Muscle layer of colon (tissue), 2 donors: ENCODE measurements at regions not wholly inside any gene's neighbourhood (a gene's known extent, or its start where the extent isn't known, plus 50 kb on each side); places are given as distances from the start of the nearest gene placed in this dataset.

ENCODE experiments used
- H3K27ac ChIP-seq: one replicate; pipeline ENCODE4 v1.7.0; 2013; ENCODE audit warnings: low read depth, mild to moderate bottlenecking, low read length, moderate library complexity
- H3K27me3 ChIP-seq, 2 donors: one replicate each; pipeline ENCODE4 v1.7.0; 2013; ENCODE audit warnings: low read length in 2 of 2, mild to moderate bottlenecking in 2 of 2; ENCODE audit not compliant: insufficient read depth in 2 of 2, control insufficient read depth in 1 of 2
- H3K36me3 ChIP-seq: one replicate; pipeline ENCODE4 v1.7.0; 2013; ENCODE audit warnings: mild to moderate bottlenecking, low read length; ENCODE audit not compliant: insufficient read depth
- H3K4me1 ChIP-seq: one replicate; pipeline ENCODE4 v1.7.0; 2013; ENCODE audit warnings: mild to moderate bottlenecking, low read length; ENCODE audit not compliant: insufficient read depth
- H3K4me3 ChIP-seq, 2 donors: one replicate each; pipeline ENCODE4 v1.7.0; 2013; ENCODE audit warnings: low read length in 2 of 2, low read depth in 1 of 2, mild to moderate bottlenecking in 1 of 2, moderate library complexity in 1 of 2
- H3K9ac ChIP-seq: one replicate; pipeline ENCODE4 v1.7.0; 2013; ENCODE audit warnings: low read length
- H3K9me3 ChIP-seq: one replicate; pipeline ENCODE4 v1.7.0; 2013; ENCODE audit warnings: mild to moderate bottlenecking, low read length
- donor health status: abdominal sarcoma.
- donor health status: Adenocarcinoma of cecum.

- Histone ChIP-seq H3K27me3 (peaks cover 0 to 34% of the 10 kb centered on the region in 2 donors), H3K27ac (no peak overlapping the region), H3K4me3 (no peak overlapping the region), H3K4me1 (no peaks in the 10 kb centered on the region), H3K36me3 (no peaks in the 10 kb centered on the region), H3K9ac (no peak overlapping the region), H3K9me3 (no peaks in the 10 kb centered on the region)
These were observed 62.9 kb upstream of the ADRA2C start for GRCh38 chr4:3703343-3703676.

- Histone ChIP-seq H3K27me3 (peaks cover 0 to 34% of the 10 kb centered on the region in 2 donors), H3K9me3 (no peaks in the 10 kb centered on the region), H3K4me1 (no peaks in the 10 kb centered on the region), H3K27ac (no peak overlapping the region), H3K36me3 (no peaks in the 10 kb centered on the region), H3K9ac (no peak overlapping the region), H3K4me3 (no peak overlapping the region)
These were observed 63.5 kb upstream of the ADRA2C start for GRCh38 chr4:3702561-3703221.

GRCh38 chr4:3701736-3702560, 64.2 kb upstream of the ADRA2C start:
- no peak overlapping the region for H3K9ac ChIP-seq
- no peak overlapping the region for H3K27ac ChIP-seq
- H3K36me3 ChIP-seq: no peaks in the 10 kb centered on the region
- H3K9me3 ChIP-seq: no peaks in the 10 kb centered on the region
- peaks cover 0 to 28% of the 10 kb centered on the region in 2 donors for H3K27me3 ChIP-seq
- H3K4me1 ChIP-seq: no peaks in the 10 kb centered on the region
- H3K4me3 ChIP-seq: no peak overlapping the region

GRCh38 chr4:3701271-3701734, 64.9 kb upstream of the ADRA2C start:
- peaks cover 0 to 28% of the 10 kb centered on the region in 2 donors for H3K27me3 ChIP-seq
- H3K36me3 ChIP-seq: no peaks in the 10 kb centered on the region
- H3K9ac ChIP-seq: no peak overlapping the region
- H3K4me3 ChIP-seq: no peak overlapping the region
- no peak overlapping the region for H3K27ac ChIP-seq
- no peaks in the 10 kb centered on the region for H3K9me3 ChIP-seq
- no peaks in the 10 kb centered on the region for H3K4me1 ChIP-seq

GRCh38 chr4:3700736-3701135, 65.4 kb upstream of the ADRA2C start:
- Histone ChIP-seq H3K27ac (no peak overlapping the region), H3K36me3 (no peaks in the 10 kb centered on the region), H3K4me3 (no peak overlapping the region), H3K9me3 (no peaks in the 10 kb centered on the region), H3K27me3 (peaks cover 0 to 28% of the 10 kb centered on the region in 2 donors), H3K9ac (no peak overlapping the region), H3K4me1 (no peaks in the 10 kb centered on the region)

- no peaks in the 10 kb centered on the region for H3K36me3 ChIP-seq
- H3K27ac ChIP-seq: no peak overlapping the region
- no peak overlapping the region for H3K9ac ChIP-seq
- H3K4me1 ChIP-seq: no peaks in the 10 kb centered on the region
- H3K27me3 ChIP-seq: peaks cover 0 to 28% of the 10 kb centered on the region in 2 donors
- H3K4me3 ChIP-seq: no peak overlapping the region
- no peaks in the 10 kb centered on the region for H3K9me3 ChIP-seq
These were observed 66.0 kb upstream of the ADRA2C start for GRCh38 chr4:3700223-3700622.

GRCh38 chr4:3699678-3700077, 66.5 kb upstream of the ADRA2C start:
- no peak overlapping the region for H3K4me3 ChIP-seq
- H3K36me3 ChIP-seq: no peaks in the 10 kb centered on the region
- H3K27ac ChIP-seq: no peak overlapping the region
- no peak overlapping the region for H3K9ac ChIP-seq
- H3K9me3 ChIP-seq: no peaks in the 10 kb centered on the region
- no peaks in the 10 kb centered on the region for H3K4me1 ChIP-seq
- H3K27me3 ChIP-seq: peaks cover 0 to 28% of the 10 kb centered on the region in 2 donors

DNA sequence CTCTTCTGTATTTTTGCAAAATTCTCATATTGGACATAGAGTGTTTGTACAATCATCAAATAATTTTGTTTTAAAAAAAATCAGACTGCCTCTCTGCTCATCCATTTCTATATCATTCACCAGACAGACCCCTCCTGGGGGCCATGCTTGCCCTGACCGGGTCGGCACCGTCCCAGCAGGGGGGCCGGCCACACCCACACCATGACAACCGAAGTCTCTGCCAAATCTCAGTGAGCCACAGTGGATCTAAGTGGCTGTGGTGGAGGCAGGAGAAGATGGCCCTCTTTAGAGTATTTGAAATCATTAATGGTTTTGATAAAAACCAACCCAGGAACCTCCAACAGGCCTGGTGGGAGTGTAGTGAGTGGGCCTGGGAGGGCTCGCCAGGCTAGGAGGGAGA, 66.9 kb upstream of the ADRA2C start:
- Histone ChIP-seq H3K4me1 (no peaks in the 10 kb centered on the region), H3K4me3 (no peak overlapping the region), H3K9me3 (no peaks in the 10 kb centered on the region), H3K27me3 (peaks cover 0 to 28% of the 10 kb centered on the region in 2 donors), H3K36me3 (no peaks in the 10 kb centered on the region), H3K27ac (no peak overlapping the region), H3K9ac (no peak overlapping the region)

GRCh38 chr4:3697033-3697432, 69.2 kb upstream of the ADRA2C start:
- Histone ChIP-seq H3K4me3 (no peak overlapping the region), H3K27ac (no peak overlapping the region), H3K27me3 (peaks cover 0 to 12% of the 10 kb centered on the region in 2 donors), H3K9ac (no peak overlapping the region), H3K4me1 (no peaks in the 10 kb centered on the region), H3K36me3 (no peaks in the 10 kb centered on the region), H3K9me3 (no peaks in the 10 kb centered on the region)

DNA sequence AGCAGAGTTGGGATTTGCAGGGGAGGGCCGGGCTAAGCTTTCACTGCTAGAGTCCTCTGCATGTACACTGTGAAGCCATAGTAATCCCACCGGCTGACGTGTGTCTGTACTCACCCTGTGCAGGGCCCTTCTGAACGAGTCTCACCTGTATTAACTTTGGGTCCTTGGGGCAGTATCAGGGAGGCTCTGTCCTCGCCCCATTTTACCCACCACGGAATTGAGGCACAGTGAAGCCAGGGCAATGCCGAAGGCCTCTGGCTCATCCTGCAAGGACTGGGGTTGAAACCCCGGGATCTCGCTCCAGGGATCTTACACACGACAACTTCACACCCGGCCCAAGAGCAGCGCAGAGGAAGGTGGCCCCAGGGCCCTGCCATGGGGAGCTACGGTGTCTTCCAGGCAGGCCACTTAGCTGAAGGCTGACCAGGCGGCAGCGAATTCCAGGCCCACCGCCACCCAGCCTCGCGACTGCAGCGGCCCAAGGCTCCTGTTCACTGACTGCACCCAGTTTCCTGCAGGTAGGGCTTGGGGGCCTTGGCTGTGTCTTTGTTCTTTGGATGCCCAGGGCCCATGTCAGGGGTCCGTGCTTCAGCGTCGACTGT, 75.5 kb upstream of the ADRA2C start:
- Histone ChIP-seq H3K4me1 (no peaks in the 10 kb centered on the region), H3K4me3 (no peak overlapping the region), H3K27me3 (no peaks in the 10 kb centered on the region), H3K27ac (no peak overlapping the region), H3K36me3 (no peaks in the 10 kb centered on the region), H3K9ac (no peak overlapping the region), H3K9me3 (no peaks in the 10 kb centered on the region)

DNA sequence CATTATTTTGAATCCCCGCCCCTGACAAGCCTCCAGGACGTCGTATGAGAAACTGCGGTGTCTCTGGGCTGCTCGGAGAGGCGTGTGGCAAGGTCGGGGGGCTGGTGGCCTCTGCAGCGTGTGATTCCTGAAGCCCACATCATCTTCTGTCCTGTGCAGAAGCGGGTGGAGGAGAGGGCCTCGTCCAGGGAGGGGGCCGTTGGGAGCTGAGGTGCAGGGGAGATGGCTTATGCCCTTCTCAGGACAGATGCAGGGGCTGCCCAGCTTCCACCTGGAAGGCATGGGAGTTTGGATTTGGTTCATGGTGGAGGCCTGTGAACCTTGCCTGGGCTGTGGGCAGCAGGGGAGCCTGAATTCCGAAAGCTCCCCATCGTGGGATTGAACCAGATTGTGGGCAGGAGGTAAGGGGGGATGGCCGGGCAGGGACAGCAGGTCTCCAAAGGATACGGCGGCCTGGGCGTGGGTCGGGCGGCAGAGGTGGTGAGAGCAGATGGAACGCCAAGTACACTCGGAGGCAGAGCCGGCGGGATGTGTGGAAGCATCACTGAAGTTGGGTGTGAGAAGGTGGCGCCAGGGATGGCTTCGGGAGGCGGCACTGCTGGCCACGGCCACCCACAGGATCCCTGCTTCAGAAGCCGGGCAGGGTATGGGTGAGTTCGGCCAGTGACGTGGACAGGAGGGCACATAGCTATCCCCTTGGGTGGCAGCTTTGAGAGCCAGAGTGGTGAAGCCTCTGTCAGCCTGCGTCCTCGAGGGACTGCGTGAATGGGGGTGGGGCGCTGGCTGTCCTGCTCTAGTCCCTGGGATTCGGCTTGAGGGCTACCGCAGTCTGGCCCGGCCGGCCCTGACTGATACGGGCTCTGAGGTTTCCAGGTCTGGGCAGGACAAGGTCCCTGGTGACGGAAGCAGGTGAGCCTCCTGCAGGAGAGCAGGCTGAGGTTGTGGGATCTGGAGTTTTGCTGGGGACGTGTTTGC, 76.3 kb upstream of the ADRA2C start:
- no peaks in the 10 kb centered on the region for H3K36me3 ChIP-seq
- H3K27ac ChIP-seq: no peak overlapping the region
- no peak overlapping the region for H3K9ac ChIP-seq
- H3K27me3 ChIP-seq: no peaks in the 10 kb centered on the region
- no peaks in the 10 kb centered on the region for H3K9me3 ChIP-seq
- H3K4me3 ChIP-seq: no peak overlapping the region
- no peaks in the 10 kb centered on the region for H3K4me1 ChIP-seq
